HepG2 (cell line): ENCODE measurements at regions not wholly inside any gene's neighbourhood (a gene's known extent, or its start where the extent isn't known, plus 50 kb on each side); places are given as distances from the start of the nearest gene placed in this dataset.
A peak's percentile ranks its signal among the peaks of the same experiment; 100 is the strongest.

ENCODE experiments used
- ADNP ChIP-seq: sonication (generic); formaldehyde crosslinking; IDR thresholded peaks from 2 replicates; pipeline ENCODE4 v1.4.0; 2020; ENCODE audit warnings: missing genetic modification reagents
- ESRRA ChIP-seq: sonication (generic); formaldehyde crosslinking; IDR thresholded peaks from 2 replicates; pipeline ENCODE4 v1.5.1; 2020; ENCODE audit warnings: mild to moderate bottlenecking, low read depth, missing genetic modification reagents
- HNF4A ChIP-seq: sonication (generic); formaldehyde crosslinking; IDR thresholded peaks from 2 replicates; pipeline ENCODE4 v1.4.0; 2020; ENCODE audit warnings: missing genetic modification reagents
- ZNF121 ChIP-seq: sonication (generic); formaldehyde crosslinking; IDR thresholded peaks from 2 replicates; pipeline ENCODE4 v1.5.0; 2020; ENCODE audit warnings: mild to moderate bottlenecking, missing genetic modification reagents
- ZNF256 ChIP-seq: sonication (generic); formaldehyde crosslinking; conservative IDR thresholded peaks from 2 replicates; pipeline ENCODE4 v1.4.0; 2020; ENCODE audit warnings: missing genetic modification reagents
- ZNF276 ChIP-seq: sonication (generic); formaldehyde crosslinking; IDR thresholded peaks from 2 replicates; pipeline ENCODE4 v1.4.0; 2020; ENCODE audit warnings: mild to moderate bottlenecking, low read depth, missing genetic modification reagents
- ZNF687 ChIP-seq: sonication (generic); formaldehyde crosslinking; IDR thresholded peaks from 2 replicates; pipeline ENCODE4 v1.5.1; 2020; ENCODE audit warnings: mild to moderate bottlenecking, missing genetic modification reagents, moderate library complexity
- ZNF878 ChIP-seq: sonication (generic); formaldehyde crosslinking; IDR thresholded peaks from 2 replicates; pipeline ENCODE4 v1.8.1; 2023; ENCODE audit warnings: mild to moderate bottlenecking, missing genetic modification reagents, moderate library complexity
- TF ChIP-seq, protein P1 (sequence below): sonication (generic); formaldehyde crosslinking; IDR thresholded peaks from 2 replicates; pipeline ENCODE4 v1.4.0; 2020; ENCODE audit warnings: mild to moderate bottlenecking, missing genetic modification reagents, borderline replicate concordance
- TF ChIP-seq, protein P2 (sequence below): IDR thresholded peaks from 2 replicates; pipeline ENCODE4 v1.6.1; 2012; ENCODE audit warnings: inconsistent platforms
- TF ChIP-seq, protein P3 (sequence below): sonication (generic); formaldehyde crosslinking; IDR thresholded peaks from 2 replicates; pipeline ENCODE4 v1.9.0; 2021; ENCODE audit warnings: missing genetic modification reagents, borderline replicate concordance
- TF ChIP-seq, protein P4 (sequence below): sonication (generic); formaldehyde crosslinking; conservative IDR thresholded peaks from 2 replicates; pipeline ENCODE4 v1.5.0; 2020; ENCODE audit warnings: missing genetic modification reagents
- TF ChIP-seq, protein P5 (sequence below): sonication (generic); formaldehyde crosslinking; IDR thresholded peaks from 2 replicates; pipeline ENCODE4 v1.8.0; 2022; ENCODE audit warnings: missing genetic modification reagents, mild to moderate bottlenecking, borderline replicate concordance

DNA sequence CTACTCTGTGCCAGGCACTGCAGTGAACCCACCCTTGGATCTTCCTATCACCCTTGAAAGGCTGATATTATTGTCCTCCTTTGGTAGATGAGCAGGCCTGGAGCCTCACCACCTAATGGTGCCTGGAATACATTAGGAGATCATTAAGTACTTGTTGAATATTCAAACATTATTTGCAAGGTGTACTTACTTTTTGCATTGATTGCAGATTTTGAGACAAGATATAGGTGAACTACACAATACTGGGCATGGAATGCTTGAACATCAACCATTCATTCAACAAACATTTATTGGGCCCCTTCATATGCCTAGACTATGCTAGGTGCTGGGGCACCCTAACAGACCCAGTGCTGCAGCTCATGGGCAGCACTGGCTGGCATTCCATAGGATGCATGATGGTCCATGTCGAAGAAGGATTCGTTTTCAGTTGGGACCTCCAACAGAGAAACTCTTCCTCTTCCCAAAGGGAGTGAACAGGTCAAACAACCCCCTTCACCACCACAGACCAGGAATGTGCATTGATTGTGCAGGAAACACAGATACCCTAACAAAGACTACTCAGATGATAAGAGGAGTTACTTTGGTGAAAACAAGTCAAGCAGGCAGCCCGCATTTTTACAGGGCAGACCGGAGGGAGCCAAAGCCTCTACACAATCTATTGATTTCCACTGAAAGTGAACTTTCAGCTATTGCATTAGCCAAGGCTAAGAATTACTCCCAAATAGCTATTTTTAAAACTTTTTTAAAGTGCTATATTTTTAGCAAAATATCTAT is 149.6 kb upstream of the SH3BP4 start (continued):
- TF ChIP-seq, protein P1, sequence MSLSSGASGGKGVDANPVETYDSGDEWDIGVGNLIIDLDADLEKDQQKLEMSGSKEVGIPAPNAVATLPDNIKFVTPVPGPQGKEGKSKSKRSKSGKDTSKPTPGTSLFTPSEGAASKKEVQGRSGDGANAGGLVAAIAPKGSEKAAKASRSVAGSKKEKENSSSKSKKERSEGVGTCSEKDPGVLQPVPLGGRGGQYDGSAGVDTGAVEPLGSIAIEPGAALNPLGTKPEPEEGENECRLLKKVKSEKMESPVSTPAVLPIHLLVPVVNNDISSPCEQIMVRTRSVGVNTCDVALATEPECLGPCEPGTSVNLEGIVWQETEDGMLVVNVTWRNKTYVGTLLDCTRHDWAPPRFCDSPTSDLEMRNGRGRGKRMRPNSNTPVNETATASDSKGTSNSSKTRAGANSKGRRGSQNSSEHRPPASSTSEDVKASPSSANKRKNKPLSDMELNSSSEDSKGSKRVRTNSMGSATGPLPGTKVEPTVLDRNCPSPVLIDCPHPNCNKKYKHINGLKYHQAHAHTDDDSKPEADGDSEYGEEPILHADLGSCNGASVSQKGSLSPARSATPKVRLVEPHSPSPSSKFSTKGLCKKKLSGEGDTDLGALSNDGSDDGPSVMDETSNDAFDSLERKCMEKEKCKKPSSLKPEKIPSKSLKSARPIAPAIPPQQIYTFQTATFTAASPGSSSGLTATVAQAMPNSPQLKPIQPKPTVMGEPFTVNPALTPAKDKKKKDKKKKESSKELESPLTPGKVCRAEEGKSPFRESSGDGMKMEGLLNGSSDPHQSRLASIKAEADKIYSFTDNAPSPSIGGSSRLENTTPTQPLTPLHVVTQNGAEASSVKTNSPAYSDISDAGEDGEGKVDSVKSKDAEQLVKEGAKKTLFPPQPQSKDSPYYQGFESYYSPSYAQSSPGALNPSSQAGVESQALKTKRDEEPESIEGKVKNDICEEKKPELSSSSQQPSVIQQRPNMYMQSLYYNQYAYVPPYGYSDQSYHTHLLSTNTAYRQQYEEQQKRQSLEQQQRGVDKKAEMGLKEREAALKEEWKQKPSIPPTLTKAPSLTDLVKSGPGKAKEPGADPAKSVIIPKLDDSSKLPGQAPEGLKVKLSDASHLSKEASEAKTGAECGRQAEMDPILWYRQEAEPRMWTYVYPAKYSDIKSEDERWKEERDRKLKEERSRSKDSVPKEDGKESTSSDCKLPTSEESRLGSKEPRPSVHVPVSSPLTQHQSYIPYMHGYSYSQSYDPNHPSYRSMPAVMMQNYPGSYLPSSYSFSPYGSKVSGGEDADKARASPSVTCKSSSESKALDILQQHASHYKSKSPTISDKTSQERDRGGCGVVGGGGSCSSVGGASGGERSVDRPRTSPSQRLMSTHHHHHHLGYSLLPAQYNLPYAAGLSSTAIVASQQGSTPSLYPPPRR (CRISPR knock-in tag) = no peak
- TF ChIP-seq ADNP (CRISPR knock-in tag) = no peak
- no peak for TF ChIP-seq ZNF276 (CRISPR knock-in tag)
- TF ChIP-seq, protein P2, sequence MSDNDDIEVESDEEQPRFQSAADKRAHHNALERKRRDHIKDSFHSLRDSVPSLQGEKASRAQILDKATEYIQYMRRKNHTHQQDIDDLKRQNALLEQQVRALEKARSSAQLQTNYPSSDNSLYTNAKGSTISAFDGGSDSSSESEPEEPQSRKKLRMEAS = peak; percentile 16; the same call in 1 of the 2 replicates
- TF ChIP-seq ZNF687 (CRISPR knock-in tag) = no peak
- TF ChIP-seq, protein P3, sequence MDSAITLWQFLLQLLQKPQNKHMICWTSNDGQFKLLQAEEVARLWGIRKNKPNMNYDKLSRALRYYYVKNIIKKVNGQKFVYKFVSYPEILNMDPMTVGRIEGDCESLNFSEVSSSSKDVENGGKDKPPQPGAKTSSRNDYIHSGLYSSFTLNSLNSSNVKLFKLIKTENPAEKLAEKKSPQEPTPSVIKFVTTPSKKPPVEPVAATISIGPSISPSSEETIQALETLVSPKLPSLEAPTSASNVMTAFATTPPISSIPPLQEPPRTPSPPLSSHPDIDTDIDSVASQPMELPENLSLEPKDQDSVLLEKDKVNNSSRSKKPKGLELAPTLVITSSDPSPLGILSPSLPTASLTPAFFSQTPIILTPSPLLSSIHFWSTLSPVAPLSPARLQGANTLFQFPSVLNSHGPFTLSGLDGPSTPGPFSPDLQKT (CRISPR knock-in tag) = no peak
- TF ChIP-seq HNF4A (CRISPR knock-in tag) = peak; percentile 74
- no peak for TF ChIP-seq ZNF878
- TF ChIP-seq, protein P4, sequence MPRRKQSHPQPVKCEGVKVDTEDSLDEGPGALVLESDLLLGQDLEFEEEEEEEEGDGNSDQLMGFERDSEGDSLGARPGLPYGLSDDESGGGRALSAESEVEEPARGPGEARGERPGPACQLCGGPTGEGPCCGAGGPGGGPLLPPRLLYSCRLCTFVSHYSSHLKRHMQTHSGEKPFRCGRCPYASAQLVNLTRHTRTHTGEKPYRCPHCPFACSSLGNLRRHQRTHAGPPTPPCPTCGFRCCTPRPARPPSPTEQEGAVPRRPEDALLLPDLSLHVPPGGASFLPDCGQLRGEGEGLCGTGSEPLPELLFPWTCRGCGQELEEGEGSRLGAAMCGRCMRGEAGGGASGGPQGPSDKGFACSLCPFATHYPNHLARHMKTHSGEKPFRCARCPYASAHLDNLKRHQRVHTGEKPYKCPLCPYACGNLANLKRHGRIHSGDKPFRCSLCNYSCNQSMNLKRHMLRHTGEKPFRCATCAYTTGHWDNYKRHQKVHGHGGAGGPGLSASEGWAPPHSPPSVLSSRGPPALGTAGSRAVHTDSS (CRISPR knock-in tag) = no peak
- TF ChIP-seq, protein P5, sequence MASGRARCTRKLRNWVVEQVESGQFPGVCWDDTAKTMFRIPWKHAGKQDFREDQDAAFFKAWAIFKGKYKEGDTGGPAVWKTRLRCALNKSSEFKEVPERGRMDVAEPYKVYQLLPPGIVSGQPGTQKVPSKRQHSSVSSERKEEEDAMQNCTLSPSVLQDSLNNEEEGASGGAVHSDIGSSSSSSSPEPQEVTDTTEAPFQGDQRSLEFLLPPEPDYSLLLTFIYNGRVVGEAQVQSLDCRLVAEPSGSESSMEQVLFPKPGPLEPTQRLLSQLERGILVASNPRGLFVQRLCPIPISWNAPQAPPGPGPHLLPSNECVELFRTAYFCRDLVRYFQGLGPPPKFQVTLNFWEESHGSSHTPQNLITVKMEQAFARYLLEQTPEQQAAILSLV (CRISPR knock-in tag) = no peak
- TF ChIP-seq ZNF256 (CRISPR knock-in tag) = 0 out of 2 replicates have a peak, but pooled peaks have one; percentile 46
- no peak for TF ChIP-seq ESRRA (CRISPR knock-in tag)
- no peak for TF ChIP-seq ZNF121 (CRISPR knock-in tag)
